Osteoblast (primary cell): ENCODE measurements at regions not wholly inside any gene's neighbourhood (a gene's known extent, or its start where the extent isn't known, plus 50 kb on each side); places are given as distances from the start of the nearest gene placed in this dataset.

Experiments used
- DNase-seq: peaks from one replicate; pipeline ENCODE4 v3.0.0; 2011; ENCODE audit warnings: low spot score, mixed read lengths; ENCODE audit not compliant: insufficient read length; ENCODE audit errors: missing footprints
- H2AFZ ChIP-seq: 2 replicates; pipeline ENCODE4 v1.6.0; 2011; ENCODE audit warnings: mild to moderate bottlenecking, low read length
- H3K27ac ChIP-seq: 2 replicates; pipeline ENCODE4 v1.5.1; 2011; ENCODE audit warnings: mild to moderate bottlenecking, low read depth, low read length, moderate library complexity
- H3K27me3 ChIP-seq: 2 replicates; pipeline ENCODE4 v1.6.0; 2012; ENCODE audit warnings: mild to moderate bottlenecking, control low read depth, inconsistent platforms, low read length, moderate library complexity; ENCODE audit not compliant: insufficient read depth
- H3K36me3 ChIP-seq: 2 replicates; pipeline ENCODE4 v1.5.1; 2011; ENCODE audit warnings: mild to moderate bottlenecking, low read length, control low read depth, moderate library complexity; ENCODE audit not compliant: insufficient read depth
- H3K4me1 ChIP-seq: 2 replicates; pipeline ENCODE4 v1.5.1; 2011; ENCODE audit warnings: mild to moderate bottlenecking, low read length, control low read depth, moderate library complexity; ENCODE audit not compliant: insufficient read depth
- H3K4me2 ChIP-seq: 2 replicates; pipeline ENCODE4 v1.6.0; 2011; ENCODE audit warnings: mild to moderate bottlenecking, low read length; ENCODE audit not compliant: insufficient read depth
- H3K4me3 ChIP-seq: fragments of 200-600 bp; sonication (generic); 3 replicates; pipeline ENCODE4 v1.5.1; 2012; ENCODE audit warnings: mild to moderate bottlenecking, low read length, inconsistent platforms; ENCODE audit not compliant: insufficient read depth
- H3K79me2 ChIP-seq: 2 replicates; pipeline ENCODE4 v1.6.0; 2012; ENCODE audit warnings: mild to moderate bottlenecking, low read length, control low read depth, inconsistent platforms; ENCODE audit not compliant: insufficient read depth
- H3K9me3 ChIP-seq: 2 replicates; pipeline ENCODE4 v1.5.1; 2011; ENCODE audit warnings: low read depth, low read length, control low read depth
- H4K20me1 ChIP-seq: 2 replicates; pipeline ENCODE4 v1.6.0; 2012; ENCODE audit warnings: mild to moderate bottlenecking, low read length, control low read depth; ENCODE audit not compliant: insufficient read depth
- CTCF ChIP-seq: IDR thresholded peaks from 2 replicates; pipeline ENCODE4 v1.5.1; 2011; ENCODE audit warnings: mild to moderate bottlenecking, low read depth, low read length, moderate library complexity; ENCODE audit errors: extremely low read depth

- Histone ChIP-seq H3K36me3 (no peaks in the 10 kb centered on the region), H3K4me2 (no peak overlapping the region), H3K9me3 (no peaks in the 10 kb centered on the region), H3K79me2 (no peaks in the 10 kb centered on the region), H3K27me3 (no peaks in the 10 kb centered on the region), H4K20me1 (no peaks in the 10 kb centered on the region), H2AFZ (no peak overlapping the region), H3K27ac (no peak overlapping the region), H3K4me1 (no peaks in the 10 kb centered on the region), H3K4me3 (no peak overlapping the region)
- no peak for TF ChIP-seq CTCF
- DNase-seq: no peak
Observed at GRCh38 chr15:77795446-77795845, 162.7 kb upstream of the LINGO1 start.

GRCh38 chr15:77791941-77792340 is 159.2 kb upstream of the LINGO1 start:
- DNase-seq: no peak
- H3K9me3 ChIP-seq: no peaks in the 10 kb centered on the region
- H3K4me3 ChIP-seq: no peak overlapping the region
- H3K27ac ChIP-seq: no peak overlapping the region
- TF ChIP-seq CTCF: no peak
- no peaks in the 10 kb centered on the region for H3K4me1 ChIP-seq
- H4K20me1 ChIP-seq: no peaks in the 10 kb centered on the region
- H3K4me2 ChIP-seq: no peak overlapping the region
- no peaks in the 10 kb centered on the region for H3K36me3 ChIP-seq
- no peaks in the 10 kb centered on the region for H3K79me2 ChIP-seq
- H3K27me3 ChIP-seq: peaks cover 3% of the 10 kb centered on the region
- no peak overlapping the region for H2AFZ ChIP-seq

GRCh38 chr15:77790481-77790880 is 157.8 kb upstream of the LINGO1 start:
- H2AFZ ChIP-seq: no peak overlapping the region
- H4K20me1 ChIP-seq: peaks cover under 1% of the 10 kb centered on the region
- no peaks in the 10 kb centered on the region for H3K36me3 ChIP-seq
- DNase-seq: peak; percentile 47
- no peak overlapping the region for H3K4me2 ChIP-seq
- H3K4me3 ChIP-seq: no peak overlapping the region
- H3K4me1 ChIP-seq: no peaks in the 10 kb centered on the region
- no peak for TF ChIP-seq CTCF
- no peaks in the 10 kb centered on the region for H3K9me3 ChIP-seq
- H3K79me2 ChIP-seq: no peaks in the 10 kb centered on the region
- no peak overlapping the region for H3K27ac ChIP-seq
- peaks cover 9% of the 10 kb centered on the region for H3K27me3 ChIP-seq

GRCh38 chr15:77786956-77787355 is 154.2 kb upstream of the LINGO1 start:
- DNase-seq: peak; percentile 39
- Histone ChIP-seq H4K20me1 (peaks cover 6% of the 10 kb centered on the region), H3K27me3 (peaks cover 9% of the 10 kb centered on the region), H3K4me3 (no peak overlapping the region), H3K27ac (no peak overlapping the region), H3K9me3 (no peaks in the 10 kb centered on the region), H3K36me3 (no peaks in the 10 kb centered on the region), H3K4me1 (no peaks in the 10 kb centered on the region), H3K4me2 (no peak overlapping the region), H2AFZ (no peak overlapping the region), H3K79me2 (no peaks in the 10 kb centered on the region)
- TF ChIP-seq CTCF: no peak
